Heart right ventricle (tissue), 16 donors: ENCODE measurements at regions not wholly inside any gene's neighbourhood (a gene's known extent, or its start where the extent isn't known, plus 50 kb on each side); places are given as distances from the start of the nearest gene placed in this dataset.

ENCODE experiments used
- ATAC-seq, 8 donors: fragments of 200-7000 bp; cut with Tn5 transposase; one replicate each; pipeline ENCODE4 v1.9.1; 2020; ENCODE audit warnings: mild to moderate bottlenecking in 8 of 8, moderate library complexity in 8 of 8, moderate number of reproducible peaks in 1 of 8
- DNase-seq, 2 donors: peaks; one replicate each; pipeline ENCODE4 v3.0.0-alpha.2; 2020
- H3K27ac ChIP-seq, 10 donors: fragments of 200-600 bp; sonication (generic) in 2 of 10; one replicate each; pipeline versions ENCODE4 v1.5.0 to v1.8.0; 2020 to 2022; ENCODE audit warnings: mild to moderate bottlenecking in 3 of 10
- H3K27me3 ChIP-seq, 7 donors: fragments of 200-600 bp; one replicate each; pipeline ENCODE4 v1.8.0; 2021 to 2022; ENCODE audit warnings: mild to moderate bottlenecking in 2 of 7
- H3K36me3 ChIP-seq, 9 donors: fragments of 200-600 bp; sonication (generic) in 1 of 9; one replicate each; pipeline versions ENCODE4 v1.5.0 to v1.8.0; 2020 to 2022; ENCODE audit warnings: mild to moderate bottlenecking in 2 of 9
- H3K4me1 ChIP-seq, 9 donors: fragments of 200-600 bp; sonication (generic) in 1 of 9; one replicate each; pipeline versions ENCODE4 v1.5.0 to v1.8.0; 2020 to 2022; ENCODE audit warnings: mild to moderate bottlenecking in 4 of 9
- H3K4me3 ChIP-seq, 10 donors: fragments of 200-600 bp; sonication (generic) in 2 of 10; one replicate each; pipeline versions ENCODE4 v1.5.0 to v1.8.0; 2020 to 2022; ENCODE audit warnings: mild to moderate bottlenecking in 7 of 10, moderate library complexity in 2 of 10
- H3K9me3 ChIP-seq, 11 donors: fragments of 200-600 bp in 10 of 11; sonication (generic) in 2 of 11; one replicate each; pipeline versions ENCODE4 v1.5.0 to v1.8.0; 2013 to 2022; ENCODE audit warnings: mild to moderate bottlenecking in 2 of 11, control low read depth in 1 of 11, moderate library complexity in 1 of 11
- CTCF ChIP-seq, 9 donors: fragments of 200-600 bp; sonication (generic) in 2 of 9; IDR thresholded peaks; one replicate each; pipeline versions ENCODE4 v1.5.0 to v1.8.0; 2021 to 2022; ENCODE audit warnings: antibody characterized with exemption in 9 of 9, mild to moderate bottlenecking in 5 of 9, moderate library complexity in 1 of 9
- WGBS, 2 donors: extraction: QIAGEN DNeasy Blood & Tissue Kit; methylation state at CpG; one replicate each; pipeline ENCODE4 v1.1.7; 2013; ENCODE audit warnings: inconsistent platforms in 1 of 2; 5-methylcytosine and 5-hydroxymethylcytosine counted together
- intact Hi-C, 10 donors: fragments of 100-400 bp; cut with DNase I; formaldehyde crosslinking; loops; one replicate each; pipeline versions ENCODE4 v1.11.1 to v1.14.2; 2022
- donor health status: Arrhythmogenic right ventricular cardiomyopathy.
- donor health status: ischemic (EF 13 %, LVEDD 7.1; RV severe dilation, severe dysfunction).
- donor health status: healthy with polysubstance abuse.
- donor health status: DM: no; HTN: yes; CAD: no.
- donor health status: DM: no; HTN: no; CAD: no.
- donor health status: ischemic (EF 25% LVEDD 6.9; RV normal size, moderate dysfunction).
- donor health status: ischemic (EF 25% LVEDD 5.7; RV mildly dilated, moderate dysfunction).
- donor health status: healthy.
- donor health status: DM: yes; HTN: yes; CAD: no.
- donor health status: Ischemic cardiomyopathy.
- donor health status: ischemic (EF 35%, LVEDD 5.7; RV mildly dilated, moderate dysfunction).
- donor health status: nonischemic (EF 11% LVEDD 7.7; RV severe dilation, severe dysfunction).
- donor health status: DM: yes; HTN: yes; CAD: no.
- donor health status: PGD.
- donor health status: ischemic (EF 29% LVEDD 5.4; RV normal size, mild dysfunction).
- donor health status: nonischemic (EF 23%, LVEDD 6.1; RV moderate dilation, normal function).

DNA sequence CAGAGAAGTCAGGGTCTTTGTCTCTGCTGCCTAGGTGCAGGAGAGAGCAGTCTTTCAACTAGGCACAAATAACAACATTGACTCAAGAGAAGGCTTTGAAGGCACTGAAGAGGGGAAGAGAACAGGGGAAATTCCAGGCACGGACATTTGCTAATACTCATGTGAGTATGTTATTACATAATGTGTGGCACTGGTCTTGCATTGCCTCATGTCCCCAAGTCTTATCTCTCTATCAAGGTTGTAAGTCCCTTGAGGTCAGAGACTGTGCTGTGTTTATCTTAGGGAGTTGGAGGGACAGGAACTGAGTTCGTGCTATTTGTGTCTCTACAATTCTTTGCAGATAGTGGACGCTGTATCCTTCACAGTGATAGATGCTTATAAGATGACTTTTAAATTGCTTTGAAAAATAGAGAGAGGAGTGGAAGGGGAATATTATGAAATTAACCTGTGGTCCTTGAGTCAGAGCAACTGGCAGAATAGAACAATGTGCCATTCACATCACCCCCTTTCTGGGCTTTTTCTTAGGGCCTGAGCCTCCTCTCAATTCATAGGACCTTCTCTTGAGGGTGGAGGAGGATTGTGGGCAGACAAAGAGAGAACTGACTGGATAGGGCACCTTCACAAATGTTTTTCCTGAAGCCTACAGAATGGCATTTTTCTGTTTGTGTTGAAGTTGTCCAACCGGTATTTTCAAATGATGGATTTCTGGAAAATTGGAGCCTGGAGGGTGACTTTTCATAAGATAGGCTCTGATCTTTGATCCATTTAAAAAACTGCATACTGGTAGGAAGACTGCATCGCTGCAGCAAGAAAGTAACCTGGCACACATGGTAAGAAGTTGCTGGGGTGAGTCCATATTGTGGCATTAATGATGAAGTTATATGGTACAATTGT lies 96.6 kb upstream of the CXCR4 start:
- Histone ChIP-seq H3K4me1 (peaks cover 0 to 61% (median 2%) of the 10 kb centered on the region in 9 donors), H3K27me3 (peaks cover 0 to 10% (median 0%) of the 10 kb centered on the region in 7 donors), H3K9me3 (peaks cover 0 to 8% (median 0%) of the 10 kb centered on the region in 11 donors), H3K27ac (peak overlapping the region in 1 of 10 donors; percentile 82), H3K4me3 (no peak overlapping the region), H3K36me3 (no peaks in the 10 kb centered on the region)
- ATAC-seq (peak in 2 of 8 donors; percentile 30 to 46), DNase-seq (no peak)
- TF ChIP-seq CTCF (IDR thresholded peaks at IDR 0.05) = no peak
- 42 to 55% methylated on average over 5 of the region's 5 CpGs for WGBS, 2 donors
- intact Hi-C loops = no loop called here

DNA sequence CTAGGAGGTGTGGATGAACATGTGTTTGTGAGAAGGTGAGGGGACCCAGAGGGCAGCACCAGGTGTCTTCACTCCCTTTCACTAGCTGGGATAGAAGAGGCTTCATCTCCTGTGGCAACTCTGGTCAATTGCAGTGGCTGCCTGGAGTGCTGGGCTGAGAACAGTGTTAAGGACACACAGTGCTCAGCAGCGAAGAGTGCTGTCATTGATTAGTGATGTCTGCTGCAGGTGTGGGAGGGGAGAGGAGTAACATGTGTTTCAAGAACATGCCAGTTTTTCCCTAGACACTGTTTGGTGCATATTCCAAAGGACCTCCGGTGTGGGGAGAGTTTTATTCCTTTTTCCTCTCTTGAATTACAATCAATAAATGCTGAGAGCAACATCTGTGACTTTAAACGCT lies 95.9 kb upstream of the CXCR4 start:
- TF ChIP-seq CTCF (IDR thresholded peaks at IDR 0.05) = no peak
- H3K36me3 ChIP-seq = no peaks in the 10 kb centered on the region
- ATAC-seq = no peak
- intact Hi-C loops = no loop called here
- no peak overlapping the region for H3K4me3 ChIP-seq
- peaks cover 0 to 10% (median 0%) of the 10 kb centered on the region in 11 donors for H3K9me3 ChIP-seq
- H3K4me1 ChIP-seq = peaks cover 0 to 64% (median 0%) of the 10 kb centered on the region in 9 donors
- H3K27me3 ChIP-seq = peaks cover 0 to 10% (median 0%) of the 10 kb centered on the region in 7 donors
- WGBS, 2 donors = 77 to 87% methylated on average over 3 of the region's 3 CpGs
- H3K27ac ChIP-seq = peak overlapping the region in 1 of 10 donors; percentile 82
- DNase-seq = no peak

DNA sequence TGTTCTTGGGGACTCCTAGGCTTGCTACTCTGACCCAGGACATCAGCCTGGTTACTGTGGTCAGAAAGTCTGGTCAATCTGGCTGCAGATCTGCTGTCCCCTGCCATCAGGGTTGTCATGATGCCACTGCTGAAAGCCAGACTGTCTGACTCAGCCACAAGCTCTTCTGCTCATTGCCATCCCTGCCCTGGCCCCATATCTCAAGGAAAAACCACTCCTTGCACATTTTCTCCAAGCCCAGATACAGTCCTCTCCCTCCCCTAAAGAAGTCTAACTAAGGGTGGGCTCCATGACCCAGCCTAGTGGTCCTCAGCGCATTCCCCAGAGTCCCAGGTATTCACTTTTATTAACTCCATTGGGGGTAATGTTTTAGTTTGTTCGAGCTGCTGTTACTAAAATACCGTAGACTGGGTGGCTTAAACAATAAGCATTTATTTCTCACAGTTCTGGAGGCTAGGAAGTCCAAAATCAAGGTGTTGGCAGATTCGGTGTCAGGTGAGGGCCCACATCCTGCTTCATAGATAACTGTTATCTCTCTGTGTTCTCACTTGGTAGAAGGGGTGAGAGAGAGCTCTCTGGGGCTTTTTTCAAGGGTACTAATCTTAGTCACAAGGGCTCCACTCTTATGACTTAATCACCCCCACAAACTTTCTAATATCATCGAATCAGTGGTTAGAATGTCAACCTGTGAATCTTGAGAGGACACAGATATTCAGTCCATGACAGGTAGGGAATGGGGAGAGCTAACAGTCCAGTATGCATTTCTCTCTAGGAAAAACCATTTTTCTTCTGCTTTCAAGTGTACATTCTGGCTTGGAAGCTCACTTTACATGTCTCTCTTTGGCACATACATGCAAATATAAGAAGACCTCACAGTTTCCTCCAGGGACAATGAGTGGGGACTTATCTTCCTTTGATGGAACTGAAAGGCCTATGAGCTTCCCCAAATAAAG lies 94.8 kb upstream of the CXCR4 start:
- H3K27ac ChIP-seq = peak overlapping the region in 1 of 10 donors; percentile 82
- TF ChIP-seq CTCF (IDR thresholded peaks at IDR 0.05) = no peak
- H3K9me3 ChIP-seq = peaks cover 0 to 10% (median 0%) of the 10 kb centered on the region in 11 donors
- intact Hi-C loops = no loop called here
- H3K36me3 ChIP-seq = no peaks in the 10 kb centered on the region
- no peak for ATAC-seq
- DNase-seq = no peak
- peaks cover 0 to 69% (median 0%) of the 10 kb centered on the region in 9 donors for H3K4me1 ChIP-seq
- no peak overlapping the region for H3K4me3 ChIP-seq
- WGBS, 2 donors = 46 to 50% methylated on average over 5 of the region's 5 CpGs
- peaks cover 0 to 5% (median 0%) of the 10 kb centered on the region in 7 donors for H3K27me3 ChIP-seq

GRCh38 chr2:136211701-136212100 lies 93.8 kb upstream of the CXCR4 start:
- ATAC-seq = no peak
- Histone ChIP-seq H3K9me3 (peaks cover 0 to 10% (median 0%) of the 10 kb centered on the region in 11 donors), H3K4me1 (peaks cover 0 to 79% (median 0%) of the 10 kb centered on the region in 9 donors), H3K36me3 (no peaks in the 10 kb centered on the region), H3K4me3 (no peak overlapping the region), H3K27ac (peak overlapping the region in 1 of 10 donors; percentile 40), H3K27me3 (peaks cover 0 to 3% (median 0%) of the 10 kb centered on the region in 7 donors)
- no peak for DNase-seq
- no peak for TF ChIP-seq CTCF (IDR thresholded peaks at IDR 0.05)
- intact Hi-C loops = no loop called here
